ENCODE measurements at regions not wholly inside any gene's neighbourhood (a gene's known extent, or its start where the extent isn't known, plus 50 kb on each side); places are given as distances from the start of the nearest gene placed in this dataset.

DNA sequence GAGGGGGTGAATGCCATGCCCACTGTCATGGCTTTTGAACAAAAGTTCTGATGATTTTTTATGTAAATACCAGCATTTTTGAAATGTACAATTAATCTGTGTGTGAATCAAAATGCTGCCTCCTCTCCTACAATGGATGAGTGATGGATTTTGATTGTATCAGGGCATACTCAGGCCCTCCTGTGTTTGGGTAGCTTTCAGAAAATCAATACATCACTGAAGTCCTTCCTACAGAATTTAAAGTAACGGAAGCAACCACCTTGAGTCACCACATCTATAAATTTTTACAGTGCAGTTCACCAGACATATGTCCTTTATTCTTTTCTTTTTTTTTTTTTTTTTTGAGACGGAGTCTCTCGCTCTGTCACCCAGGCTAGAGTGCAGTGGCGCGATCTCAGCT, 867.3 kb downstream of the EPHA4 start:
- TF ChIP-seq CTCF (IDR thresholded peaks at IDR 0.05 in 8 of 11, conservative IDR thresholded peaks at IDR 0.05 in 3 of 11), result no peak
- TF ChIP-seq POLR2AphosphoS5 (IDR thresholded peaks at IDR 0.05), result no peak
